Stimulated activated naive CD4-positive, alpha-beta T cell (primary cell): ENCODE measurements at regions not wholly inside any gene's neighbourhood (a gene's known extent, or its start where the extent isn't known, plus 50 kb on each side); places are given as distances from the start of the nearest gene placed in this dataset.
"Not testable (repeated sequence)": the region's sequence is repeated elsewhere in the genome, so short reads cannot be mapped to it uniquely, and the experiment has no call there.

ENCODE experiments used
- DNase-seq, 6 experiments: peaks; one replicate each; lab custom pipeline; 2025; lab: John Stamatoyannopoulos, UW

DNA sequence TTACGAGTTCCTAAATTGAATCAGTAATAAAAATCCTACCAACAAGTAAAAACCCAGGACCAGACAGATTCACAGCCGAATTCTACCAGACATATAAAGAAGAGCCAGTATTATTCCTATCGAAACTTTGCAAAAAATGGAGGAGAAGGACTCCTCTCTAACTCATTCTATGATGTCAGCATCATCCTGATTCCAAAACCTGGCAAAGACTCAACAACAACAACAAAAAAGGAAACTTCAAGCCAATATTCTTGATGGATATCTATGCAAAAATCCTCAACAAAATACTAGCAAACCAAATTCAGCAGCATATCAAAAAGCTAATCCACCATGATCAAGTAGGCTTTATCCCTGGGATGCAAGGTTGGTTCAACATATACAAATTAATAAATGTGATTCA is 84.6 kb upstream of the ADRB2 start:
- DNase-seq: not testable (repeated sequence)

DNA sequence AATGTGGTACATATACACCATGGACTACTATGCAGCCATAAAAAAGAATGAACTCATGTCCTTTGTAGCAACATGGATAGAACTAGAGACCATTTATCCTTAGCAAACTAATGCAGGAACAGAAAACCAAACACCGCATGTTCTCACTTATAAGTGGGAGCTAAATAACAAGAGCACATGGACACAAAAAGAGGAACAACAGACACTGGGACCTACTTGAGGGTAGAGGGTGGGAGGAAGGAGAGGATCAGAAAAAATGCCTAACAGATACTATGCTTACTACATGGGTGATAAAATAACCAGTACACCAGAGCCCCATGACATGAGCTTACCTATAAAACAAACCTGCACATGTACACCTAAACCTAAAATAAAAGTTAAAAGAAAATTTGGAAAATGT is 82.0 kb upstream of the ADRB2 start:
- DNase-seq: not testable (repeated sequence)

GRCh38 chr5:148746826-148747535 is 79.4 kb upstream of the ADRB2 start:
- no peak for DNase-seq

DNA sequence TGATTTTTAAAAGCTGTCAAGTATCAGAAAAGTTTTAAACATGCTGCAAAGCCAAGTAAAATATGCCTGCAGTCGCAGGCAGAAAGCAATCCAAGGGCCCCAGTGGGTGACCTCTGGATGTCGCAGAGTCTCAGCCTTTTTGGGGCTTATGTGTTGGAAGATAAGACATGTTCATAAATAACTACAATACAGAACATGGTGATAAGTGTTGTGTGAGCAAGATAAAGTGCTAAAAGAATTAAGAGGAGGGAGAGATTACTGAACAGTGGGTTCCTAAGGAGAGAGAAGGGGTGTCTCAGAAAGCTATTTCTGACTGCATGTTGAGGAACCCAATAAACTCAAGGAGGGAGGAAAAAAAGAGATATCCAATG is 78.9 kb upstream of the ADRB2 start:
- DNase-seq: no peak

GRCh38 chr5:148748702-148749392 is 77.6 kb upstream of the ADRB2 start:
- no peak for DNase-seq

- DNase-seq: no peak
Measured at GRCh38 chr5:148750614-148751013, 75.8 kb upstream of the ADRB2 start.

GRCh38 chr5:148751025-148751424 is 75.4 kb upstream of the ADRB2 start:
- DNase-seq: no peak

DNA sequence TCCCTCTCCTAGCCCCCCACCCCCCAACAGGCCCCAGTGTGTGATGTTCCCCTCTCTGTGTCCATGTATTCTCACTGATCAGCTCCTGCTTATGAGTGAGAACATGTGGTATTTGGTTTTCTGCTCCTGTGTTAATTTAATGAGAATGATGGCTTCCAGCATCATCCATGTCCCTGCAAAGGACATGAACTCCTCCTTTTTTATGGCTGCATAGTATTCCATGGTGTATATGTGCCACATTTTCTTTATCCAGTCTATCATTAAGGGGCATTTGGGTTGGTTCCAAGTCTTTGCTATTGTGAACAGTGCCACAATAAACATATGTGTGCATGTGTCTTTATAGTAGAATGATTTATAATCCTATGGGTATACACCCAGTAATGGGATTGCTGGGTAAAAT is 74.0 kb upstream of the ADRB2 start:
- DNase-seq: not testable (repeated sequence)

- no peak for DNase-seq
Measured at GRCh38 chr5:148759101-148759500, 67.3 kb upstream of the ADRB2 start.

- no peak for DNase-seq
Measured at GRCh38 chr5:148760945-148761638, 65.3 kb upstream of the ADRB2 start.

- DNase-seq: no peak
Measured at GRCh38 chr5:148763996-148764395, 62.4 kb upstream of the ADRB2 start.

GRCh38 chr5:148765061-148765460 is 61.4 kb upstream of the ADRB2 start:
- no peak for DNase-seq

DNA sequence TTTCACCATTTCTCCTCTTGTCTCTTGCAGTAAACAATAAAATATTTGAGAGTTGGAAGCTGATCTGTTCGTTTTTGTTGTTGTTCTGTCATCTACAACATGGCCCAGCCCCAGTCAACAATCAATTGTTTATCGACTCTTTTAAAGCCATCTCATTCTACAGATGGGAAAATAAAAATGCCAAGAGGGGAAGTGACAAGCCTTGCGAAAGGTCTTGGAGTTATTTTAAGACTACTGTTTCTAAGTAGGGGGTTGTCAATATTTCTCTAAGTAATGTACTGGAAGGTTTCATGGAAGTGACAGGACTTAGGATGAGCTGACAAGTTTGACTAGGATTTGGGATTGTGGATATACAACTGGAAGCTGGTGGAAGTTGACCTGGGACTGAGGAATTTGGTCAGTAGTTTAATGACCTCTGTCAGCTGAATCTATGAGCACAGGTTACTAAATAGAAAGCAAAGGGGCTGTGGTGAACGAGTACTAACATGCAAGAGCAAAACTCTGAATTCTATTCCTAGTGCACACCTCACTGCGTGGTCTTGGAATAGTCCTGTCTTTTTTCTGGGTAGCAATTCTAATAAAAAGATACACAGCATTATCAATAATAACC is 57.5 kb upstream of the ADRB2 start:
- no peak for DNase-seq

GRCh38 chr5:148769941-148770340 is 56.5 kb upstream of the ADRB2 start:
- DNase-seq: no peak

GRCh38 chr5:148774313-148774712 is 52.1 kb upstream of the ADRB2 start:
- DNase-seq: no peak

- DNase-seq: no peak
Measured at GRCh38 chr5:148776261-148776660, 50.1 kb upstream of the ADRB2 start.
